LNCAP (cell line): ENCODE measurements at regions not wholly inside any gene's neighbourhood (a gene's known extent, or its start where the extent isn't known, plus 50 kb on each side); places are given as distances from the start of the nearest gene placed in this dataset.

Source experiments
- TF ChIP-seq, protein P1 (sequence below): fragments of 450-650 bp; IDR thresholded peaks from 2 replicates; pipeline ENCODE4 v1.5.1; 2017; ENCODE audit warnings: mild to moderate bottlenecking

DNA sequence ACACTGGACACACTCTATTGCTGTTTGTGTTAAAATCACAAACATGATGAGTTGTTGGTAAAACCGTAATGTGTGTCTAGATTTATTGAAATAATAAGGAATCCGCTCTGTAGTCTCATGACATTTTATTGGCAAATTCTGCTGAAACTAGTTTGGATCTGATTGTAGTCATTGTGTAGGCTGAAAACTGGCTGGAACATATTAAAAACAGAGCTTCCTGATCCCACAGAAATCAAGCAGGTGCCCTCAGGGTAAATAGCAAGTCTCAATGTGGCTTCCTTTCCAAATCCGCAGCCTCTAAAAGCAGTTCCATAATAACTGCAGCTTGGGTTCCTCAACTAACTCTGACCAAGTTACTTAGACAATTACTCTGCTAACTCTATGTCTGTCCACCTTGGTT lies 427.5 kb upstream of the KIF2A start:
- TF ChIP-seq, protein P1, sequence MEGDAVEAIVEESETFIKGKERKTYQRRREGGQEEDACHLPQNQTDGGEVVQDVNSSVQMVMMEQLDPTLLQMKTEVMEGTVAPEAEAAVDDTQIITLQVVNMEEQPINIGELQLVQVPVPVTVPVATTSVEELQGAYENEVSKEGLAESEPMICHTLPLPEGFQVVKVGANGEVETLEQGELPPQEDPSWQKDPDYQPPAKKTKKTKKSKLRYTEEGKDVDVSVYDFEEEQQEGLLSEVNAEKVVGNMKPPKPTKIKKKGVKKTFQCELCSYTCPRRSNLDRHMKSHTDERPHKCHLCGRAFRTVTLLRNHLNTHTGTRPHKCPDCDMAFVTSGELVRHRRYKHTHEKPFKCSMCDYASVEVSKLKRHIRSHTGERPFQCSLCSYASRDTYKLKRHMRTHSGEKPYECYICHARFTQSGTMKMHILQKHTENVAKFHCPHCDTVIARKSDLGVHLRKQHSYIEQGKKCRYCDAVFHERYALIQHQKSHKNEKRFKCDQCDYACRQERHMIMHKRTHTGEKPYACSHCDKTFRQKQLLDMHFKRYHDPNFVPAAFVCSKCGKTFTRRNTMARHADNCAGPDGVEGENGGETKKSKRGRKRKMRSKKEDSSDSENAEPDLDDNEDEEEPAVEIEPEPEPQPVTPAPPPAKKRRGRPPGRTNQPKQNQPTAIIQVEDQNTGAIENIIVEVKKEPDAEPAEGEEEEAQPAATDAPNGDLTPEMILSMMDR = no peak

DNA sequence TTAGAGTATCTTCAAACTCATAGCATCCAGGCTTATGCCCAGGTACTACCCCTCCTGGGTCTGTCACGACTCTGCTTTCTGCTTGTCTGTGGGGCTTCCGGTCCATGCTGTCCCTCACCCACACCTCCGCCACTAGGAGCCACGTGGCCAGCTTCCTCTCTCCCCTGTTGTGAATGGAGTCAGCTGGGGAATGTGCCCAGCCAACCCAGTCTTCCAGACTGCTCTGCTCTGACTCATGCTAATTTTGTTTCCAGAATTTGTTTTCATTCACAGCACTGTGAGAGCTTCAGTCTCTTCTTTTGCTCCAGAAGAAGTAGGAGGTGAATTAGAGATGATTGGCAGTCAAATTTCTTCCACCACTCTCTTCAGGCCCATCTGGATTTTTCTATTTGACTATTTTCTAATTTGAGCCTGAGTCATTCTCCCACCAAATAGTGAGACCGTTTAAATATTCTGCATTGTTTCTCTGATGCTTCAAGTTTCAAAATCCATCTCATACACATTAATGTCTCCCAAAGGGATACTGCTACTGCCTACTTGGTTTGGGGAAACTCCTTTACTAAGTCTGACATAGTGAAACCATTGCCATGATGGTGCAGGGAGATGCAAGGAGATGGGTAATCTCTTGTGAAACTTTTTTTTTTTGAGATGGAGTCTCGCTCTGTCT lies 424.1 kb upstream of the KIF2A start:
- TF ChIP-seq, protein P1 = no peak

DNA sequence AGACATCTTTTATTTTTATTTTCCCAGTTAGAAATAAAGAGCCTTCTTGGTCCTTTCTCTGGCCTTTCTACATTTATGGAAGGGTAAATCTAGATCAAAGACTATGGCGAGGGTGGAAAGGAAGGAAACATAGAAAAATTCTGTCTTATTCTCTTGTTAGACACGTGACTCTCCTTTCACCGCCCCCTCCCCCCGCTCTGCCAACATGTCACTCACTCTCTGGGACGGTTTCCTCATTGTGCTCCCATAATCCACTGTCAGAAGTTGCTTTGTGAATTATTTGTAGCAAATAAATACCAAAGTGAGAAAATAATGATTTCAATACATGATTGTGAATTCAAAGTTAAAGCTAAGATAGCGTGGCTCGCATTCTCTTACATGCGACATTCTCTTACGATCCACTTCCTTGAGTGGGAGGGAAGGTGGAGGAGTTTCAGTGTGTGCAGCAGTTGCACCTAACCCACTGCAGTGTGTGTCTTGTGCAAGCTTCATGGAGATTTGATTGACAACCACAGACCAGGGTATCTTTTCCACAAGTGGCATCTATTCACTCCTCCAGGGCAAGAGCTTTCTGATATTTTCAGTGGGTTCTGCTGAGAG lies 423.0 kb upstream of the KIF2A start:
- TF ChIP-seq, protein P1 = no peak

DNA sequence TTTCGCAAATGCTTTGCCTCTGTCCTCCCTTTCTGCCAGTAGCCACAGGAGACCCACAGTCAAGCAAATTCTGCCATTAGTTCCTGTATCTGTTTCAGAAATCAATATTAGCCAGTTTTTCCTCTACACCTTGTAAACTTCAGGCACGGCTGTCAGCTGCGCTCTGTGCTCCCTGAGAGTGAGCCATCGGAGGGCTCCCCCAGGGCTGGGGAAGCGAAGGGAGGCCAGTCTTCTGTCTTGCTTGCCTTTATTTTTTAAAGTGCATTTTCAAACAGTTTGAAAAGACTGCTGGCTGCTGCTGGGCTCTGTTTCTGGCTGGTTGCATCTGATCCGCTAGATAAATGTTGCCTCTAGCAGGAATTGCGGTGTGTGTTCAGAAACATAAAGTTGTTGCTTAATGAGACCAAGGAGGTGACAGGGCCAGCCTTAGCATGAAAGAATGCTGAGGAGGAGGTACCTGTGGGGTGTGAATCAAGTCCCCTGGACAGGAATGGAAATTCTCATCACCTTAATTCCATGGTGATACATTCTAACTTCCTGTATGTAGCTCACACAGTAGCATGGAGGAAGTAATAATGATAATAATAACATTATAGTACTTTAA lies 421.7 kb upstream of the KIF2A start:
- TF ChIP-seq, protein P1 = no peak

DNA sequence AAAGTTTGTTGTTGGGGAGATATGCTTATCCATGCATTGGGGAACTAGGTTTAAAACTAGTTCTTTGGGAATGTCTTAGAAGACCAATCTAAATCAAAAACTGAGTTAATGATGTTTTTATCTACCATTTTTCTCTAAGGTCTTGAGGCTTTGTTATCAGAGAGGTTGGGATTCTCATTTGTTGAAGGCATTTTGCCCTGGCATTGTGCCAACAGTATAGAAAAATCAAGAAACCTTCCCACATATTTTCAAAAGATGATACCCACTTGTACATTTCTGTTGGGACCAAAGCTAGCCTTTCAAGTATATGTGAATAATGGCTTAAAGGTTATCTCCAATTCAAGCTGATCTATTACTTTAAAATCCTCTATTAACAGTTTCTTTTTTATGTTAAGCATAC lies 419.8 kb upstream of the KIF2A start:
- TF ChIP-seq, protein P1 = no peak

DNA sequence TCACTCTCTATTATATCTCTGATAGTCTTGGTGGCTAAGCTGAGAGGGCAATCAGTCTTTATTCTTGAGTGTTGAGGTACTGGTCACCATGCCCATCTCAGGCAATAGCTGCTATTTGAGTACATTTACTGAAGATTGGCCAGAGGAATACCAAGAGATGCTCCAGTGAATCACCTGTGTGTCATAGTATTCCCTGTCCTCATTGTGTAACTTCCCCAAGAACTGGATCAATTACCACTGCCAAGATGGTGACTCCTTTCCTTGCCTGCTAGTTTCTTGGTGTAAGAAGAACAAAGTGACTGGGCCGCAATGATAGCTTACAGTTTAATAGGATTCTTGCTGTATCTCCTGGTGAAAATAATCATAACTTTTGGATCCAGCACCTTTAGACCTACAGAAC lies 418.7 kb upstream of the KIF2A start:
- TF ChIP-seq, protein P1 = no peak

DNA sequence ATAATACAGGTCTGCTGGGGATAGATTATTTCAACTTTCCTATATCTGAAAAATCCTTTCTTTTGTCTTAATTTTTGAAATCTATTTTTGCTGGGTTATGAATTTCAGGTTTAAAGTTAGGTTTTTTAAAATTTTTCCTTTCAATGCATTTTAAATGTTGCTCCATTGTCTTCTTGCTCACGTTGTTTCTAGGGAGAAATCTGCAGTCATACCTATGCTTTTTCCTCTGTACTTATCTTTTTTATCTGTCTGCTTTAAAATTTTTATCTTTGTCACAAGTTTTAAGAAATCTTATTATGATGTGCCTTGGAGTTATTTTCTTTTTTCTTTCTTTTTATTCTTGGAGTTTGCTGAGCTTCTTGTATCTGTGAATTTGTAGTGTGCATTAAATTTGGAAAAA lies 412.0 kb upstream of the KIF2A start:
- TF ChIP-seq, protein P1 = no peak
